IMR-90 (cell line): ENCODE measurements at regions not wholly inside any gene's neighbourhood (a gene's known extent, or its start where the extent isn't known, plus 50 kb on each side); places are given as distances from the start of the nearest gene placed in this dataset.

Source experiments
- ATAC-seq: fragments of 200-7000 bp; cut with Tn5 transposase; 2 replicates; pipeline ENCODE4 v1.9.1; 2020; ENCODE audit warnings: low read depth, mild to moderate bottlenecking, moderate library complexity
- BruUV-seq: library from RNA; stranded (reverse); fragments of 400-500 nt; replicated peaks from 2 replicates; lab custom pipeline; 2021; lab: Mats Ljungman, UMichigan
- CTCF ChIA-PET: fragments of 300-600 bp; formaldehyde crosslinking; extraction: SDS; loops from one replicate; lab custom pipeline; 2021; ENCODE audit warnings: antibody characterized with exemption; lab: Yijun Ruan, JAX
- POLR2A ChIA-PET: fragments of 300-600 bp; sonication (Branson Sonifier 250); formaldehyde crosslinking; loops from one replicate; lab custom pipeline; 2022; ENCODE audit warnings: antibody characterized with exemption; ENCODE audit not compliant: unreplicated experiment; lab: Charles Lee
- DNase-seq: peaks from one replicate; pipeline ENCODE4 v3.0.0; 2013
- H2AFZ ChIP-seq: replicated peaks from 2 replicates; pipeline ENCODE3; 2013; ENCODE audit warnings: low read length, mild to moderate bottlenecking; ENCODE audit not compliant: poor library complexity
- H2AK5ac ChIP-seq: 2 replicates; pipeline ENCODE4 v1.6.1; 2013; ENCODE audit warnings: low read depth, low read length, inconsistent platforms
- H2AK9ac ChIP-seq: replicated peaks from 2 replicates; pipeline ENCODE3; 2013; ENCODE audit warnings: mild to moderate bottlenecking, low read depth, low read length, moderate library complexity; ENCODE audit not compliant: poor library complexity
- H2BK120ac ChIP-seq: 2 replicates; pipeline ENCODE4 v1.6.1; 2013; ENCODE audit warnings: low read depth, low read length, inconsistent platforms
- H2BK15ac ChIP-seq: 3 replicates; pipeline ENCODE4 v1.6.1; 2013; ENCODE audit warnings: low read depth, low read length, inconsistent platforms
- H2BK20ac ChIP-seq: 2 replicates; pipeline ENCODE4 v1.6.1; 2013; ENCODE audit warnings: low read depth, mild to moderate bottlenecking, inconsistent platforms, low read length, moderate library complexity
- H2BK5ac ChIP-seq: 2 replicates; pipeline ENCODE4 v1.6.1; 2013; ENCODE audit warnings: mild to moderate bottlenecking, low read depth, low read length, inconsistent platforms; ENCODE audit not compliant: poor library complexity, severe bottlenecking
- H3K14ac ChIP-seq: replicated peaks from 2 replicates; pipeline ENCODE4 v1.6.1; 2013; ENCODE audit warnings: low read depth, low read length, inconsistent platforms
- H3K18ac ChIP-seq: 2 replicates; pipeline ENCODE4 v1.6.1; 2013; ENCODE audit warnings: low read depth, low read length, control low read depth
- H3K23ac ChIP-seq: 2 replicates; pipeline ENCODE4 v1.6.1; 2013; ENCODE audit warnings: low read depth, low read length, inconsistent platforms
- H3K27ac ChIP-seq: 2 replicates; pipeline ENCODE4 v1.5.1; 2013; ENCODE audit warnings: mild to moderate bottlenecking, control low read depth, low read length; ENCODE audit not compliant: insufficient read depth
- H3K27me3 ChIP-seq: 2 replicates; pipeline ENCODE4 v1.6.1; 2013; ENCODE audit warnings: low read length; ENCODE audit not compliant: control insufficient read depth, insufficient read depth
- H3K36me3 ChIP-seq: 2 replicates; pipeline ENCODE4 v1.6.1; 2013; ENCODE audit warnings: low read length, mixed read lengths; ENCODE audit not compliant: control insufficient read depth, insufficient read depth
- H3K4ac ChIP-seq: 2 replicates; pipeline ENCODE4 v1.6.1; 2013; ENCODE audit warnings: low read depth, low read length, inconsistent platforms
- H3K4me1 ChIP-seq: 2 replicates; pipeline ENCODE4 v1.6.1; 2013; ENCODE audit warnings: low read length, mixed read lengths; ENCODE audit not compliant: control insufficient read depth, insufficient read depth
- H3K4me2 ChIP-seq: 2 replicates; pipeline ENCODE4 v1.6.1; 2013; ENCODE audit warnings: low read depth, mild to moderate bottlenecking, control low read depth, low read length, moderate library complexity
- H3K4me3 ChIP-seq: 2 replicates; pipeline ENCODE4 v1.5.1; 2013; ENCODE audit warnings: low read depth, mild to moderate bottlenecking, control low read depth, low read length, moderate library complexity; ENCODE audit not compliant: insufficient read depth
- H3K56ac ChIP-seq: 2 replicates; pipeline ENCODE4 v1.6.1; 2013; ENCODE audit warnings: low read length, inconsistent platforms; ENCODE audit not compliant: insufficient read depth; ENCODE audit errors: extremely low read depth
- H3K79me1 ChIP-seq, 2 experiments: 2 replicates each; pipeline ENCODE4 v1.6.1; 2013; ENCODE audit warnings: low read length in 2 of 2, inconsistent platforms in 1 of 2, low read depth in 1 of 2
- H3K9ac ChIP-seq: 2 replicates; pipeline ENCODE4 v1.6.1; 2013; ENCODE audit warnings: low read depth, low read length, control low read depth
- H3K9me1 ChIP-seq: 2 replicates; pipeline ENCODE4 v1.6.1; 2013; ENCODE audit warnings: low read length, inconsistent platforms; ENCODE audit not compliant: insufficient read depth
- H3K9me3 ChIP-seq: 2 replicates; pipeline ENCODE4 v1.6.1; 2013; ENCODE audit warnings: low read length; ENCODE audit not compliant: control insufficient read depth, insufficient read depth
- H4K20me1 ChIP-seq: 2 replicates; pipeline ENCODE4 v1.6.1; 2013; ENCODE audit warnings: low read length, inconsistent platforms; ENCODE audit not compliant: insufficient read depth
- H4K5ac ChIP-seq: 2 replicates; pipeline ENCODE4 v1.6.1; 2013; ENCODE audit warnings: mild to moderate bottlenecking, low read depth, low read length, control low read depth
- H4K8ac ChIP-seq, 2 experiments: 2 replicates each; pipeline ENCODE4 v1.6.1; 2013; ENCODE audit warnings: low read depth in 2 of 2, low read length in 2 of 2, control low read depth in 1 of 2, inconsistent platforms in 1 of 2
- H4K91ac ChIP-seq: 2 replicates; pipeline ENCODE4 v1.6.1; 2013; ENCODE audit warnings: low read depth, low read length, inconsistent platforms; ENCODE audit not compliant: insufficient read depth
- BHLHE40 ChIP-seq: fragments of 150-350 bp; IDR thresholded peaks from 2 replicates; pipeline ENCODE4 v1.6.1; 2016; ENCODE audit warnings: mild to moderate bottlenecking, low read depth, low read length
- CEBPB ChIP-seq: IDR thresholded peaks from 2 replicates; pipeline ENCODE4 v1.6.1; 2012; ENCODE audit warnings: low read depth, low read length, improper control_type of control experiment
- CHD1 ChIP-seq: IDR thresholded peaks from 2 replicates; pipeline ENCODE4 v1.6.1; 2012; ENCODE audit warnings: low read depth, low read length, improper control_type of control experiment
- FOS ChIP-seq: fragments of 150-350 bp; IDR thresholded peaks from 2 replicates; pipeline ENCODE4 v1.6.1; 2016; ENCODE audit warnings: low read depth, low read length
- MAFK ChIP-seq: IDR thresholded peaks from 2 replicates; pipeline ENCODE4 v1.6.1; 2012; ENCODE audit warnings: low read depth, low read length, improper control_type of control experiment
- MAZ ChIP-seq: IDR thresholded peaks from 2 replicates; pipeline ENCODE4 v1.6.1; 2012; ENCODE audit warnings: low read depth, mild to moderate bottlenecking, low read length, improper control_type of control experiment, moderate library complexity, borderline replicate concordance
- MXI1 ChIP-seq: IDR thresholded peaks from 2 replicates; pipeline ENCODE4 v1.6.1; 2012; ENCODE audit warnings: low read depth, mild to moderate bottlenecking, low read length, moderate library complexity, borderline replicate concordance
- NFE2L2 ChIP-seq: fragments of 150-350 bp; IDR thresholded peaks from 2 replicates; pipeline ENCODE4 v1.6.1; 2016; ENCODE audit warnings: low read depth, mild to moderate bottlenecking, low read length
- POLR2A ChIP-seq: IDR thresholded peaks from 2 replicates; pipeline ENCODE4 v1.6.1; 2012; ENCODE audit warnings: mild to moderate bottlenecking, low read depth, low read length
- RAD21 ChIP-seq: IDR thresholded peaks from 2 replicates; pipeline ENCODE4 v1.6.1; 2012; ENCODE audit warnings: low read length, improper control_type of control experiment
- RCOR1 ChIP-seq: IDR thresholded peaks from 2 replicates; pipeline ENCODE4 v1.6.1; 2012; ENCODE audit warnings: mild to moderate bottlenecking, low read length, improper control_type of control experiment; ENCODE audit not compliant: insufficient replicate concordance
- RFX5 ChIP-seq: IDR thresholded peaks from 2 replicates; pipeline ENCODE4 v1.8.0; 2012; ENCODE audit warnings: low read depth, mild to moderate bottlenecking, low read length, moderate library complexity
- SMC3 ChIP-seq: fragments of 150-350 bp; IDR thresholded peaks from 2 replicates; pipeline ENCODE4 v1.6.1; 2016; ENCODE audit warnings: low read depth, mild to moderate bottlenecking, antibody characterized with exemption, low read length, moderate library complexity
- WGBS, 2 experiments: methylation state at CpG; one replicate each; pipeline versions ENCODE4 v1.1.5 to v1.1.7; 2013; ENCODE audit warnings: missing lambda C conversion rate in 2 of 2; ENCODE audit not compliant: insufficient read length in 1 of 2; ENCODE audit errors: extremely low coverage in 2 of 2; 5-methylcytosine and 5-hydroxymethylcytosine counted together
- dilution Hi-C: fragments of 300-500 bp; cut with HindIII; formaldehyde crosslinking; loops from one replicate; pipeline ENCODE4 v1.14.3; 2018; ENCODE audit warnings: low sequenced_read_pairs; ENCODE audit not compliant: unreplicated experiment
- in situ Hi-C: fragments of 300-500 bp; cut with MboI; formaldehyde crosslinking; loops from 3 replicates; pipeline ENCODE4 v1.14.3; 2019; ENCODE audit warnings: low sequenced_read_pairs, inconsistent platforms, mixed read lengths
- intact Hi-C: fragments of 100-400 bp; cut with micrococcal nuclease; formaldehyde crosslinking; loops from 2 replicates; pipeline ENCODE4 v1.10.0; 2022
- TF ChIP-seq, protein P1 (sequence below): fragments of 150-350 bp; IDR thresholded peaks from 2 replicates; pipeline ENCODE4 v1.6.1; 2017; ENCODE audit warnings: mild to moderate bottlenecking, antibody characterized with exemption, low read length, low read depth
- TF ChIP-seq, protein P2 (sequence below): fragments of 150-350 bp; IDR thresholded peaks from 2 replicates; pipeline ENCODE4 v1.6.1; 2016; ENCODE audit warnings: low read depth, mild to moderate bottlenecking, low read length, moderate library complexity, borderline replicate concordance
- TF ChIP-seq, protein P3 (sequence below): conservative IDR thresholded peaks from 2 replicates; pipeline ENCODE4 v1.5.1; 2012; ENCODE audit warnings: mild to moderate bottlenecking, low read depth, low read length, improper control_type of control experiment

DNA sequence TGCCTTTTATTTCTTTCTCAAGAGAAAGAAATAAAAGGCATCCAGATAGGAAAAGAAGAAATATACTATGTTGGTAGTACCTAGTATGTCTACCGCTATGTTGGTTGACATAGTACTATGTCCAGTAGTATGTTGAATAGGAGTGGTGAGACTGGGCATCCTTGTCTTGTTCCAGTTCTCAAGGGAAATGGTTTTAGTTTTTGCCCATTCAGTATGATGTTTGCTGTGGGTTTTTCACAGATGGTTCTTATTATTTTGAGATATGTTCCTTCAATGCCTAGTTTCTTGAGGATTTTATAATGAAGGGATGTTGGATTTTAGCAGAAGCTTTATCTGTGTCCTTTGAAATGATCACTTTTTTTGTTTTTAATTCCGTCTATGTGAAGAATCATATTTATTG lies 53.0 kb upstream of the CSNK1A1L start:
- Histone ChIP-seq H2AK5ac (no peak overlapping the region), H3K18ac (no peak overlapping the region), H2BK5ac (no peak overlapping the region), H3K9me3 (no peaks in the 10 kb centered on the region; the same call in 1 of the 2 replicates), H2BK15ac (no peak overlapping the region), H3K56ac (no peak overlapping the region), H3K9me1 (no peaks in the 10 kb centered on the region), H2AFZ (no peak overlapping the region), H3K27me3 (no peaks in the 10 kb centered on the region), H3K4me3 (no peak overlapping the region), H3K79me1 (no peaks in the 10 kb centered on the region), H2BK120ac (no peak overlapping the region), H3K4me2 (no peak overlapping the region), H3K23ac (no peak overlapping the region), H3K4ac (no peak overlapping the region), H3K27ac (no peak overlapping the region), H3K36me3 (no peaks in the 10 kb centered on the region), H3K9ac (no peak overlapping the region), H3K4me1 (no peaks in the 10 kb centered on the region), H4K5ac (no peak overlapping the region), H2AK9ac (no peak overlapping the region), H4K20me1 (no peaks in the 10 kb centered on the region), H4K91ac (no peak overlapping the region), H4K8ac (no peak overlapping the region), H3K14ac (no peak overlapping the region), H2BK20ac (no peak overlapping the region)
- BruUV-seq = no TSS peak
- intact Hi-C loops (no loop called here), in situ Hi-C loops (no loop called here), dilution Hi-C loops (no loop called here)
- POLR2A ChIA-PET = no interaction called here
- ATAC-seq = no peak
- WGBS, 2 experiments = 100% methylated on average over 1 of the region's 2 CpGs; no CpG with 5 or more reads in 1 of the 2 experiments
- CTCF ChIA-PET = no interaction called here
- TF ChIP-seq POLR2A (no peak), RCOR1 (no peak), BHLHE40 (no peak), FOS (no peak), RAD21 (no peak), CHD1 (no peak), CEBPB (no peak), SMC3 (no peak), MXI1 (no peak), MAFK (no peak), MAZ (no peak), NFE2L2 (no peak), RFX5 (no peak)
- TF ChIP-seq, protein P1, sequence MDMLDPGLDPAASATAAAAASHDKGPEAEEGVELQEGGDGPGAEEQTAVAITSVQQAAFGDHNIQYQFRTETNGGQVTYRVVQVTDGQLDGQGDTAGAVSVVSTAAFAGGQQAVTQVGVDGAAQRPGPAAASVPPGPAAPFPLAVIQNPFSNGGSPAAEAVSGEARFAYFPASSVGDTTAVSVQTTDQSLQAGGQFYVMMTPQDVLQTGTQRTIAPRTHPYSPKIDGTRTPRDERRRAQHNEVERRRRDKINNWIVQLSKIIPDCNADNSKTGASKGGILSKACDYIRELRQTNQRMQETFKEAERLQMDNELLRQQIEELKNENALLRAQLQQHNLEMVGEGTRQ = no peak
- TF ChIP-seq, protein P2, sequence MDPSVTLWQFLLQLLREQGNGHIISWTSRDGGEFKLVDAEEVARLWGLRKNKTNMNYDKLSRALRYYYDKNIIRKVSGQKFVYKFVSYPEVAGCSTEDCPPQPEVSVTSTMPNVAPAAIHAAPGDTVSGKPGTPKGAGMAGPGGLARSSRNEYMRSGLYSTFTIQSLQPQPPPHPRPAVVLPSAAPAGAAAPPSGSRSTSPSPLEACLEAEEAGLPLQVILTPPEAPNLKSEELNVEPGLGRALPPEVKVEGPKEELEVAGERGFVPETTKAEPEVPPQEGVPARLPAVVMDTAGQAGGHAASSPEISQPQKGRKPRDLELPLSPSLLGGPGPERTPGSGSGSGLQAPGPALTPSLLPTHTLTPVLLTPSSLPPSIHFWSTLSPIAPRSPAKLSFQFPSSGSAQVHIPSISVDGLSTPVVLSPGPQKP = no peak
- TF ChIP-seq, protein P3, sequence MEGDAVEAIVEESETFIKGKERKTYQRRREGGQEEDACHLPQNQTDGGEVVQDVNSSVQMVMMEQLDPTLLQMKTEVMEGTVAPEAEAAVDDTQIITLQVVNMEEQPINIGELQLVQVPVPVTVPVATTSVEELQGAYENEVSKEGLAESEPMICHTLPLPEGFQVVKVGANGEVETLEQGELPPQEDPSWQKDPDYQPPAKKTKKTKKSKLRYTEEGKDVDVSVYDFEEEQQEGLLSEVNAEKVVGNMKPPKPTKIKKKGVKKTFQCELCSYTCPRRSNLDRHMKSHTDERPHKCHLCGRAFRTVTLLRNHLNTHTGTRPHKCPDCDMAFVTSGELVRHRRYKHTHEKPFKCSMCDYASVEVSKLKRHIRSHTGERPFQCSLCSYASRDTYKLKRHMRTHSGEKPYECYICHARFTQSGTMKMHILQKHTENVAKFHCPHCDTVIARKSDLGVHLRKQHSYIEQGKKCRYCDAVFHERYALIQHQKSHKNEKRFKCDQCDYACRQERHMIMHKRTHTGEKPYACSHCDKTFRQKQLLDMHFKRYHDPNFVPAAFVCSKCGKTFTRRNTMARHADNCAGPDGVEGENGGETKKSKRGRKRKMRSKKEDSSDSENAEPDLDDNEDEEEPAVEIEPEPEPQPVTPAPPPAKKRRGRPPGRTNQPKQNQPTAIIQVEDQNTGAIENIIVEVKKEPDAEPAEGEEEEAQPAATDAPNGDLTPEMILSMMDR = no peak
- DNase-seq = no peak
